ENCODE measurements at regions not wholly inside any gene's neighbourhood (a gene's known extent, or its start where the extent isn't known, plus 50 kb on each side); places are given as distances from the start of the nearest gene placed in this dataset.
A peak's percentile ranks its signal among the peaks of the same experiment; 100 is the strongest.

DNA sequence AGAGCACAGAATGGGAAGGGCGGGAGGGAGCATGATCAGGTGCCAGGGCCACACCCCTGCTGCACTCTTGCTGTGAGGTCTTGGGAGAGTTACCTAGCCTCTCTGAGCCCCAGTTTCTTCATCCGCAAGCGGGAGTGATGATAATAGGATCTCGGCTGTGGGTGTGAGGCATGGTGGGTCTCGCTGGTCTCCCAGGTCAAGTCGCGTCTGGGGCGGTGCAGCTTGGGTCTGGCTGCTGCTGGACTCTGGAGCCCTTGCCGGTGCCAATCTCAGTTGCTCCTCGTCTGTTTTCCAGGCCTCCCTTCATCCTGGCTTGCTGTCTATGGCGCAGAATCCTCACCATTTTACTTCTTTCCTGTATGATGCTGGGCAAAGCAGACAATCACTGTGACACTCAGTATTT, 130.3 kb upstream of the RAB12 start:
- no peaks in the 10 kb centered on the region for H3K9me3 Mint-ChIP-seq (ENCODE audit: unreplicated experiment)
- intact Hi-C loops (cut with micrococcal nuclease) = loop anchor here (5.0 kb wide), 1 partner anchor 508 kb away; no protein-coding TSS in a partner anchor
- H3K4me1 Mint-ChIP-seq (ENCODE audit: insufficient read depth, unreplicated experiment) = peaks cover 5% of the 10 kb centered on the region
- peaks cover 39% of the 10 kb centered on the region for H3K27me3 Mint-ChIP-seq (ENCODE audit: insufficient read depth, unreplicated experiment)
- no peak overlapping the region for H3K4me3 Mint-ChIP-seq (ENCODE audit: unreplicated experiment)
- CTCF ChIA-PET = interaction anchor here (0.6 to 4.2 kb wide), 27 partner anchors 8 to 1335 kb away, joined by 3 to 24 read pairs (median 4); no protein-coding TSS in a partner anchor
- POLR2A ChIA-PET = no interaction called here
- no peaks in the 10 kb centered on the region for H3K36me3 Mint-ChIP-seq (ENCODE audit: insufficient read depth, unreplicated experiment)
- no TSS peak for BruUV-seq (replicated peaks)
- DNase-seq (ENCODE audit: unreplicated experiment) = no peak
- no peak for TF ChIP-seq CTCF (IDR thresholded peaks at IDR 0.05; ENCODE audit: unreplicated experiment)
- H3K27ac Mint-ChIP-seq (ENCODE audit: low read depth, unreplicated experiment) = no peak overlapping the region

DNA sequence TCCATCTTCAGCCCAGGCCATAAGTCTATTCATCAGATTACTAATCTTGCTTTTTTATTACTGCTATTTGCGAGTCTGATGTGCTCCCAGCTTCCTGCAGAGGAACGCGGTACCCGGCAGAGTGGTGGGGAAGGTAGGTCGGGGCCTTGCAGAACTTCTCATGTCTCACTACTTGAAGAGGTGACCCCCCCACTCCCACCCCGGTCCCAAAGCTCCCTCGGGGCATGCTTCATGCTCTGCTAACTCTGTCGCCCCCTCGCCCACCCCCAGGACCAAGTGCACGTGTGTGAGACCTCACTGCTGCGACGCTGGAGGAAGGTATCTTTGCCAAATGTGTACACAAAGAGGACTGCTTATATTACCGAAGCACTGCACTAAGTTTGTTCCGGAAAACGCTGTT, 129.4 kb upstream of the RAB12 start:
- no peak overlapping the region for H3K27ac Mint-ChIP-seq (ENCODE audit: low read depth, unreplicated experiment)
- intact Hi-C loops (cut with micrococcal nuclease) = loop anchor here (1.0 to 5.0 kb wide), 4 partner anchors 508 to 1258 kb away; partner anchors contain the start of gene PTPRM
- H3K4me1 Mint-ChIP-seq (ENCODE audit: insufficient read depth, unreplicated experiment) = peaks cover 5% of the 10 kb centered on the region
- no peak overlapping the region for H3K4me3 Mint-ChIP-seq (ENCODE audit: unreplicated experiment)
- no peaks in the 10 kb centered on the region for H3K36me3 Mint-ChIP-seq (ENCODE audit: insufficient read depth, unreplicated experiment)
- no TSS peak for BruUV-seq (replicated peaks)
- no peaks in the 10 kb centered on the region for H3K9me3 Mint-ChIP-seq (ENCODE audit: unreplicated experiment)
- no peak for TF ChIP-seq CTCF (IDR thresholded peaks at IDR 0.05; ENCODE audit: unreplicated experiment)
- CTCF ChIA-PET = interaction anchor here (0.5 to 4.2 kb wide), 31 partner anchors 9 to 1336 kb away, joined by 3 to 24 read pairs (median 4); partner anchors contain the start of gene PTPRM
- DNase-seq (ENCODE audit: unreplicated experiment) = no peak
- POLR2A ChIA-PET = no interaction called here
- peaks cover 34% of the 10 kb centered on the region for H3K27me3 Mint-ChIP-seq (ENCODE audit: insufficient read depth, unreplicated experiment)

- peak; percentile 42 for TF ChIP-seq CTCF (IDR thresholded peaks at IDR 0.05; ENCODE audit: unreplicated experiment)
- H3K27me3 Mint-ChIP-seq (ENCODE audit: insufficient read depth, unreplicated experiment) = peaks cover 26% of the 10 kb centered on the region
- peaks cover 5% of the 10 kb centered on the region for H3K4me1 Mint-ChIP-seq (ENCODE audit: insufficient read depth, unreplicated experiment)
- no TSS peak for BruUV-seq (replicated peaks)
- no peaks in the 10 kb centered on the region for H3K9me3 Mint-ChIP-seq (ENCODE audit: unreplicated experiment)
- H3K4me3 Mint-ChIP-seq (ENCODE audit: unreplicated experiment) = no peak overlapping the region
- intact Hi-C loops (cut with micrococcal nuclease) = loop anchor here (1.0 to 5.0 kb wide), 3 partner anchors 693 to 1259 kb away; partner anchors contain the start of gene PTPRM
- POLR2A ChIA-PET = no interaction called here
- no peaks in the 10 kb centered on the region for H3K36me3 Mint-ChIP-seq (ENCODE audit: insufficient read depth, unreplicated experiment)
- CTCF ChIA-PET = interaction anchor here (0.5 to 4.2 kb wide), 38 partner anchors 9 to 1585 kb away, joined by 3 to 24 read pairs (median 4); partner anchors contain the start of gene PTPRM
- H3K27ac Mint-ChIP-seq (ENCODE audit: low read depth, unreplicated experiment) = no peak overlapping the region
- peak; percentile 38 for DNase-seq (ENCODE audit: unreplicated experiment)
Observed at GRCh38 chr18:8480506-8481328, 128.5 kb upstream of the RAB12 start.

DNA sequence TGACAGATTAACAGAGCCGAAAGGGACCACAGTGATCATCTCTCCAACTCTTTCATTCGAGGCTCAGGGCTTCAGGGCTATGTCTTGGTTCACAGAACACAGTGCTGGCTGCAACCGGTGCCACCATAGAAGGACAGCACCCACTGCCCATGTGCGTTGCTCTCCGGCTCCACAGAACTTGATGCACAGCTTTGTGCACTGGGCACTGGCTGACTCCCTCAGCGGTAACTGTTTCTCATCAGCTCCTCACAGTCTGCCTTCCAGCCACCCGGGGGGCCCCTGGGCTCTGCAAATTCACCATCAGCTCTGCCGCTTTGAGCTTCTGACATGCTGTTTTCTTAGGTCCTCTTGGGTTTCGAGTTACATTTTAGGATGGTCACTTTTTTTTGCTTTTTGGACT, 124.3 kb upstream of the RAB12 start:
- H3K27ac Mint-ChIP-seq (ENCODE audit: low read depth, unreplicated experiment) = no peak overlapping the region
- POLR2A ChIA-PET = interaction anchor here (1.7 kb wide), 1 partner anchor 25 kb away, joined by 3 read pairs; no protein-coding TSS in a partner anchor
- H3K4me1 Mint-ChIP-seq (ENCODE audit: insufficient read depth, unreplicated experiment) = no peaks in the 10 kb centered on the region
- no peaks in the 10 kb centered on the region for H3K9me3 Mint-ChIP-seq (ENCODE audit: unreplicated experiment)
- no peaks in the 10 kb centered on the region for H3K36me3 Mint-ChIP-seq (ENCODE audit: insufficient read depth, unreplicated experiment)
- H3K27me3 Mint-ChIP-seq (ENCODE audit: insufficient read depth, unreplicated experiment) = no peaks in the 10 kb centered on the region
- intact Hi-C loops (cut with micrococcal nuclease) = loop anchor here (5.0 kb wide), 2 partner anchors 698 to 918 kb away; partner anchors contain the start of gene PTPRM
- BruUV-seq (replicated peaks) = no TSS peak
- no peak overlapping the region for H3K4me3 Mint-ChIP-seq (ENCODE audit: unreplicated experiment)
- CTCF ChIA-PET = interaction anchor here (0.6 kb wide), 1 partner anchor 1979 kb away, joined by 3 read pairs; no protein-coding TSS in a partner anchor
- TF ChIP-seq CTCF (IDR thresholded peaks at IDR 0.05; ENCODE audit: unreplicated experiment) = no peak
- no peak for DNase-seq (ENCODE audit: unreplicated experiment)

All from MCF 10A (cell line).